Activated T-helper 1 cell treated with Interleukin-2 at 50 U/mL for 16 hours (primary cell): ENCODE measurements at regions not wholly inside any gene's neighbourhood (a gene's known extent, or its start where the extent isn't known, plus 50 kb on each side); places are given as distances from the start of the nearest gene placed in this dataset.

Source experiments
- DNase-seq: peaks from one replicate; pipeline ENCODE4 v3.0.0-alpha.2; 2020; ENCODE audit warnings: low read depth

DNA sequence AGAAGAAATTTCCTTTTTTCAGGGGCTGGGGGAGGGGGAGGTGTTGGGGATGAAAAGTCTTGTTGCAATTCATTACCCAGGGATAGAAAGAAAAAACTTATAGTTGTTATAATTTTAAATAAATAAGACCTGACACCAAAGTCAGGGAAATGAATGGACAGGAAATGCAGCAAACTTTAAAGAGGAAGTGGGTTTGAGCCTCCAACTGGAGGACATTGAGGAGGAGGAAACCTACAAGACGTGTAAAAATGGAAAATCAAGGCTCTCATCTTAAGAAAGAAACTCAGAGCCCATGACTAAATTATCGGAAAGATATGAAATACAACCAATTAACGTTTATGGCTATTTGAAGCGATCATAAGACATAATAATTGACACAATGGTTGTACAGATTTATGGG is 54.4 kb downstream of the NIBAN1 start:
- DNase-seq, result no peak

DNA sequence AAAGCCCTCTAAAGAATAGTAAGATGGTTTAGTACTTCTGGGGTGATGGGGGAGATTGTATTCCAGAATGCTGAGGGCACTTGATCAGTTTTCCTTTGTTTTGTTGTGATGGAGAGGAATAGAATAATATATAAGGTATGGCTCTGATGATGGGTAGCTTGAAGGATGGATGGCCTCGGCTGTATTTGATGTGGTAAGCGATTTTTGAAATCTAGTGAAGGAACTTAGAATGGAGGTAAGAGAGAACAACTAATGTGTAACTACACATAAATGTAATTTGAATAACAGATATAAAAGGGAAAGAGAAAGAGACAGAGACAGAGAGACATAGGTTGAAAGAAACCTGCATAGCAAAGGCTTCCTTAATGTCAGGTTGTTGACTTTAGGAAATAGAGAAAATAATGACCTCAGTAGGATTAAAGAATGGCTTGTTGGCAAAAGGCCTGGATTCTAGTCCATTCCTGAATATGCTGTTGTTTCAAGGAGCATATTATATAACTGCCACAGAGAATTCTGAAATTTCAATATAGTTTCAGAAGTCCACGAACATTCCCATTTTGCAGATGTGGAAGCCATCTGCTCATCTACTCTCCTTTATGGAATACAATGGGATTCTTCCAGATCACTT is 58.7 kb downstream of the NIBAN1 start:
- no peak for DNase-seq

DNA sequence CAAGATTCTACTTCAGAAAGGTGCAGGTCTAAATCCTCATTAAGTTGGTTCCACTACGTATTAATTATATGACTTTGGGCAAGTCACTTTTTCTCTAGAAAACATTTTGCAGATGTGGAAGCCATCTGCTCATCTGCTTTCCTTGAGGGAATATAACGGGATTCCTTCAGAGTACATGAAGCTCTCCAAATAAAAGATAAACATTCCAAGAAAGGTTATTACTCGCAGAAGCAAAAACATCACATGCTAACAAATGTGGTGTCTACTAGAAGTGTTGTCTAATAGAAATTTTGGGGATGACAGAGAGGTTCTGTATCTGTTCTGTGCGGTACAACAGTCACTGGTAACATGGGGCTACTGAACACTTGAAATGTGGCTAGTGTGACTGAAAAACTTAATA is 60.2 kb downstream of the NIBAN1 start:
- no peak for DNase-seq

DNA sequence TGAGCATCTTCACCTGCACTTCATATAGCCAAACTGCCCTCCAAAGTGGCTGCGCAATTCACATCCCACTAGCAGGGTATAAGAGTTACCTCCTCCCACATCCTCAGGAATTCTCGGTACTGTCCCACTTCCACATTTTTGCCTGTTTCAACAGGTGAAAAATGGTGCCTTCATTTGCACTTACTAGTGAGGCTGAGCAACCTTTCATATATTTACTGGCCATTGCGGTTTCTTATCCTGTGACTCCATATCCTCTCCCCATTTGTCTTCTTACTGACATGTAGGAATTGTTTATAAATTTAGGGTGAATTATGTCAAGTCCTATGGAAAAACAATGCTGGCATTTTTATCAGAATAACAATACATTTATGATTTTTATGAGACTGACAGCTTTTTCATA is 61.9 kb downstream of the NIBAN1 start:
- no peak for DNase-seq

DNA sequence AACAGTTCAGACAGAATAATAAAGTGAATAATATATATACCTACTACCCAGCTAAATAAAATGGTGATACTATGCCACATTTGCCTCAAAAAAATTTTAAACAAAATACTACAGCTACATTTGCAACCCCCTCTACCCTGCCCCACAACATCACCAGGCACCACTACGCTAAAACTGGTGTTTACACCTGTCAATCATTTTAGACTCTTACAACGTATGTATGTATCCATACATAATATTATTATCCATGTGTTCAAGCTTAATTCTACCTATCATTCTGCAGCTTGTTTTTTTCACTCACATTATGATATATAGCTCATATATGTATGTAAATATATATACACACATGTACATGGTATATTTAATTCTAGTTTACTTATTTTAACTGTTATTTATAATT is 62.5 kb downstream of the NIBAN1 start:
- no peak for DNase-seq

DNA sequence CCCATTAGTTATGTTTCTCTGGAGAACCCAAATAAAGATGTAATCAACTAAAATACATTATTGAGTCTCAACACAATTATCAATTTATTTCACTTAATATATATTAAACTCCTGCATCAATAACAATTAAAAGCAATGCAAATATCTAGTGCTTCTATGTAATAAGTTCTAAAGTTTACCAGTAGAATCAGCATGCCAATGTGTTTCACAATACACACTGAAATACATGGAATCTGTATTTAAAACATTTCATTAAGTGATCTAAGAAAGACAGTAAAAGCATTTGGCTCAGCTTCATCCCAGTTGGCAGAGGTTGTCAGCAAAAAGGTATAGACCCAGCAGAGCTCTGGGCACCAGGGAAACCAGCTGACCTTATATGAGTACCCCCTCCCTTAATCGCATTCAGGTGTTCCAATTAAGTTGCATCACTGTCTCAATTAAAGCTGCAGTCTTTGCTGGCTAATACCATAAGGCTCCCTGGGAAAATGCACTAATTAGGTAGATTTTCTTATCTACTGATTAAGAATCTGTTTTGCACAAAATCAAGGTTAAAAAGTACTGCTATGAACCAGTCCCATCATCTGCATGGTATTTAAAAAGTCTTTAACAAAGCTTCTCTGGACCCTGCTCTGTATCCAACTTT is 63.1 kb downstream of the NIBAN1 start:
- no peak for DNase-seq

DNA sequence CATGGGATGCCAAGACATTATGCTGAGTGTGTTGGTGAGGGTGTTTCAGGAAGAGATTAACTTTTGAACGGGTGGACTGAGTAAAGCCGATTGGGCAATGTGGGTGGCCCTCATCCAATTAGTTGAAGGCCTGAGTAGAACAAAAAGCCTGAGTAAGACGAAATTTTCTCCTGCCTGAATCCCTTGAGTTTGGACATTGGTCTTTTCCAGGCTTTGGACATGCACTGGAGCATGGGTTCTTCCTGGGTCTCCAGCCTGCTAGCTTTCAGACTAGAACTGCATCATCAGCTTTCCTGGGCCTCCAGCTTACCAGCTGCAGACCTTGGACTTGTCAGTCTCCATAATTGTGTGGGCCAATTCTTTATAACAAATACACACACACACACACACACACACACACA is 63.6 kb downstream of the NIBAN1 start:
- DNase-seq, result no peak

DNA sequence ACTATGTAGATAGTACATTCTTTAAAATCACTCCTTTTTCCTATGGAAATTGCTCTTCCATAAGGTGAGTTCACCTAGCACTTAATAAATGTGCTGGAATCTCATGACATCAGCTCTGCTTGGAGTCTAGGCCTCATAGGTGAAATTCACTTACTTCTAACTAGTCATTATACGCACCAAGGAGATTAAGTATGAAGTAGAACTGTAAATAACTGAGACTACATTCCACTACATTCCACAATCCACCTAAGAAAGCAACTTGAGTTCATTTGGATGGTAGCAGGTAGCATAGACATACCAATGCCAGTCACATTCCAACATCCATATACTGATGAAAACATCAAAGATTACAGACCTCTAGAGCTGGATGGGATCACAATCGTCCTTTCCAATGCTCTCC is 64.3 kb downstream of the NIBAN1 start:
- DNase-seq, result no peak

DNA sequence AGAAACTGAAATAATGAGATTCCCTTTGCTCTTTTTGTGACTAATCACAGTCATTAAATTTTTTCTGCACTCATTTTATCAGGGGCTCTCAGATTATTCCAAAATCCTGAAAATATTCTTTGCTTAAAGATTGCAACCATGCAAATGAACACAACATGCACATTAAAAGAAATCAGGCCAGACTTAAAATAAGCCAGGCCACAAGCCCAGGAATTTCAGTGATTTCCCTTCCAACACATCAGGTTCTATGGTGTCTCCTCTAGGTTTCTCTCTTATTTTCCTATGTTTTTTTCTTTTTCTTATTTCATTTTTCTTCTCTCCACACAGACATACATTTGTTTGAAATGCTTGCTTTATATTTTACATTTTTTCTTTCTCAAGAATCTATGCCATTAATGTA is 65.3 kb downstream of the NIBAN1 start:
- DNase-seq, result no peak

DNA sequence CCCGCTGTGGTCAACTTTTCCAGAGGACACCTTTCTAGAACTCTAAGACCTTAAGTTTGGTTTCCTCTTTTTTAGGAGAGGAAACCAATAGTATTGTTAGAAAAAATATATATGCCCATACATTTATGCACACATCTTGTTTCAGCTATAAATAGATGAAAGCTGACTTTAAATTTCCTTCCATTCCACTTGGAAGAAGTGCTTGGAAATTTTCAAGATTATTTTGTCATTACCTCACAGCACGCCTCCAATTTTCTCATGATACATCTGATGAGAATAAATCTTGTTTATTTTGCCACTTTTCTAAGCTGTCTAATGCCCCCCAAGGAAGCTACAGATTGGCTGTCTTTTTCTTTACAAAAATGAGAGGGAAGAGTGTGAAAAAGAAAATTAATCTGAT is 65.8 kb downstream of the NIBAN1 start:
- no peak for DNase-seq

DNA sequence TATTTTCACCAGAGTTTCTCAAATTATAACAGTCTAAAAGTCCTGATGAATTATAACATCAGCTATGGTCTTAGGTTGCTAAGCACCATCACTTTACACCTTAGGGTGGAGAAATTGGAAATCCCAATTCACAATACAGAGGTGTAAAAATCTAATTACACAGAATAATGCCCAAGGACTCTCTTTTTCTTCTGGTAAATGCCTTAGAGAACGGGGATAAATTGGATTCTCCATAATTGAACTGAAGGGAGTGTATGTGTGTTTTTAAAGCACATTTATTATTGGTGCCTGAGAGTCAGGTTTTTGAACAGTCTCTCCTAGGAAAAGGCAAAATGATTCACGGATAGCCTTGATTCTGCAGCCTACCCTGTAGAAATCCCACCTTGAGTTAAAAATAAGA is 66.8 kb downstream of the NIBAN1 start:
- DNase-seq, result no peak

DNA sequence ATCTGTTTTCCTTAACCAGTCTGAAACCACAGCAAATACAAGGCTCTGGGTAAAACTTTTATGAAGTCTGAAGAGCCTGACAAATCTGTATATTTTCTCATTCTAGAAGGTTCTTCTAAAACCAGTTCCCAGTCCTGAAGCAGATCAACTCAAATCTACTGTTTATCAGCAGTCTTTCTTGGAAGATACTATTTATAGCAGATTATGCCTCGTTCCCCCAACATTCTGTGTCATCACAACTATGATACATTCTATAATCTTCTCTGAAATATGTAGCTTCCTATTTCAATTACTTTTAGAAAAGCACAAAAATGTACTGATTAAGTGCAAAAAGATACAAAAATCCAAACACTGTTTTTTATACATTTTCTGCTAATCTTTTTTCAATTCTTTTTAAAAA is 67.5 kb downstream of the NIBAN1 start:
- DNase-seq, result no peak

DNA sequence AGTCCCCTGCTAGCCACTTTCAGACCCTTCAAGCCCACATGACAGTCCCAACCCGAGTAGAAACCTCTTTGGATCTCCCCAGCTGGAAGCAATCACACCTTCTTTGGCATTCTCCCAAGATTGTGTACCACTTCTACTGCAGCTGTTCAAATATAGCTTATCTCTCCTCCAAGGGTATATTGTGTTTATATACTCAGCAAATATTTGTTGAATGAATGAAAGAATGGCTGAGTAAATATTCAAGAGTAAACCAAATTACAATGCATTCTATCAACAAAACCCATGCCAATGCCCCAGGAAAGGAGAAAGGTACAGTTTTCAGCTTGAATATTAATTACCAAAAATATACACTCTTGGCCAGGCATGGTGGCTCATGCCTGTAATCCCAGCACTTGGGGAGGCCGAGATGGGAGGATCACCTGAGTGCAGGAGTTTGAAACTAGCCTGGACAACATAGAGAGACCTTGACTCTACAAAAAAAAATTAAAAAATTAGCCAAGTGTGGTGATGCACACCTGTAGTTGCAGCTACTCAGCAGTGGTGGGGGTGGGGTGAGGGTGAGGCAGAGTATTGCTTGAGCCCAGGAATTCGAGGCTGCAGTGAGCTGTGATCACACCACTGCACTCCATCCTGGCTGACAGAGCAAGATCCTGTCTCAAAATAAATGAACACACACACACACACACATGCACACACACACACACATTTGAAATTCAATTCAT is 68.5 kb downstream of the NIBAN1 start:
- no peak for DNase-seq

DNA sequence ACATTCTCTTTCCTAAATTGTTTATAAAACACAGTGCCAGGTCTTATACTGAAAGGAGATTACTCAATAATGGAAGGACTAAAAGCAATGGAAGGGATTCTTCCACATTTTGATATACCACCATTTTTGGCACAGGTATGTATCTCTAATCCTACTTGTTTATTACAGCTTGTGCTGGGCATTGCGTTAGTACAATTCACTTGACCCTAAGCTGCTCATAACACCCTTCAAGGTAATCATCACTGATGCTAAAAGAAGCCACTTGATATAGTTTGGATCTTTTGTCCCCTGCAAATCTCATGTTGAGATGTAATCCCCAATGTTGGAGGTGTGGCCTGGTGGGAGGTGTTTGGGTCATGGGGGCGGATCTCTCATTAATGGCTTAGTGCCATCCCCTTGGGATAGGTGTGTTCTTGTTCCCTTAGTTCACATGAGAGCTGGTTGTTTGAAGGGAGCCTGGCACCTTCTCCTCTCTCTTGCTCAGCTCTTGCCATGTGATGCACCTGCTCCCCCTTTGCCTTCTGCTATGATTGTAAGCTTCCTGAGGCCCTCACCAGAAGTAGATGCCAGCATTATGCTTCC is 71.1 kb downstream of the NIBAN1 start:
- DNase-seq, result no peak

DNA sequence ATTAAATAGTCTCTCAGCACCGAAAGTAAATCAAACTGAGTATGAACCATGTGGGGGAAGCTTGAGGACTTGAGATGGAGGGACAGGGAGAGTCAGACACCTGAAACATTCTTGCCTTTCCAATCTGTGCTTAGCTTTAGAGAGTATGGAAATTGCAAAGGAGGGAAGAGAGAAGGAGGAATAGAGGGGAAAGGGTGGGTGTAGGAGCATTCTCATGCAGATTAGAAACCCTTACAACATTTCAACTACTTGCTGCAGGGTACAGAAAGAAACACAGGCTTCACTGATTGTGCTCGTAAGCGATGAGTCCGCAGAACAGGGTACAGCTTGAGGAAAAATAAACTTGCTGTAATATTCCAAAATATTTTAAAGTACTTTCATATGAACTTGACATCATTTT is 73.8 kb downstream of the NIBAN1 start:
- no peak for DNase-seq

DNA sequence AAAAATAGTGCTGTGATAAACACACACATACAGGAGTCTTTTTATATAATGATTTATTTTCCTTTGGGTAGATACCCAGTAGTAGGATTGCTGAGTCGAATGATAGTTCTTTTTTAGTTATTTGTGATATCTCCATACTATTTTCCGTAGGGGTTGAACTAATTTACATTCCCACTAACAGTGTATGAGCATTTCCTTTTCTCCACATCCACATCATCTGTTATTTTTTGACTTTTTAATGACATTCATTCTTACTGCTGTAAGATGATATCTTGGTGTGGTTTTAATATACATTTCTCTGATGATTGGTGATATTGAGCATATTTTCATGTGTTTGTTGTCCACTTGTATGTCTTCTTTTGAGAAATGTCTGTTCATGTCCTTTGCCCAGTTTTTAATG is 78.3 kb downstream of the NIBAN1 start:
- no peak for DNase-seq

DNA sequence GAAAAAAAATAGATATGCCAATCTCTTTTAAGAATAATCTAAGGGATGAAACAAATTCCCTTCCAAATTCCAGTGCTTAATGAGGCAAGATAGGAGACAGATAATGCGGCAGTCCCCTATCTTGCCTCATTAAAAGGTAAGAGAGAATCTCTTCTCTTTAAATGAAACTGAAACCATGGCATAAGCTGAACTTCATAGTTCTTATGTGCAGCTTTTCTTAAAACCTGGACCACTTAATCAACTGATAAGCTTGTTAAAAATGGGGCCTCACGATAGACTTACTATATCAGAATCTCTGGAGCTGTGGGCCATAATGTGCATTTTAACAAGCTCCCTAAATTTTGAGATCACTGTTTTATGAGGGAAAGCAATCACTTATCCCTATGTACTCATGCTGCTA is 79.2 kb downstream of the NIBAN1 start:
- DNase-seq, result no peak

DNA sequence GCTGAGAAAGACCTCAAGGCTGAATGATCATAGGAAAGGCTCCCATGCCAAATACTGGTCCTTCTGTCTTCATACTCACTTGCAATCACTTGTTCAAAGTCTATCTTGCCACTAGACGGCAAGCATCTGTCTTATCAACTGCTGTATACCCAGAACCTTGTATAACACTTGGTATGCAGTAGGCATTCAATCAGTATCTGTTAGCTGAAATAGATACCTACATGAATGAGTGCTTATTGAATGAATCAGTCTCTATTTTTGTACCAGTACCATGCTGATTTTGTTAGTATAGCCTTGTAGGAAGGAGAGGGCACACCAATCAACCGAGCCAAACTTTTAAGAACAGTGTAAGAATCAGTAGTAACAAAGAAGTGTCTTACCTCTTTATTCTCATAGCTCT is 80.6 kb downstream of the NIBAN1 start:
- DNase-seq, result no peak

DNA sequence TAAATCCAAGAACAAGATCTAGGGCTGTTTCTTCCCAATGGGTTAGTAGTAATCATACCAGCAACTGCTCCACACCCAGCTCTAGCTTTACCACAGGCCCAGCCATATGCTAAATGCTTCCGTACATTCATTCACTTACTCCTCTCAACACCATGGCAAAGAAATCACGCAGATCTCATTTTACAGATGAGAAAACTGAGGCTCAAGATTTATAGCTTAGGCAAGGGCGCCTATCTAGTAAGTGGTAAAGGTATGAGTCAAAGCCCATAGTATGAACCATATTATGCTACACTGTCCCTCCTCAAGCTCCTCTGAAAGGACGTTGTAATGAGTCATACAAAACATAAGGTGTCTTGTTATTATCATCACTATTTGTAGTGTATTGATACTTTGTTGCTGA is 82.2 kb downstream of the NIBAN1 start:
- DNase-seq, result no peak

DNA sequence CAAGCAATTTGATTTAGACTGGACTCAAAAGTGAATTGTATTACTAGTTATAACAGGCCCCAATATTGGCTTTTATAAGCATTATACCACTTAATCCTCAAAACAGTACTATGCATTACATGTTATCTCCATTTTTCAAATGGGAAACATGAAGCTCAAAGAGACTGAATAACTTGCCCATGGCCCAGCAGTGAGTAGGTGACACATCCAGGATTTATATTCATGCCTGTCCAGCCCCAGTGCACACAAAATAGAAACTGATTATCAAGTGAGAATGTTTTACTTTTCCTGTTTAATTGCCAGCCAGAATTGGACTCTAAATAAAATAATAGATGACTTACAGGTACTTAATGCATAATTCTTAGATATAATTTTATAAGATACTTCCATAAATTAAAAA is 82.9 kb downstream of the NIBAN1 start:
- DNase-seq, result no peak

DNA sequence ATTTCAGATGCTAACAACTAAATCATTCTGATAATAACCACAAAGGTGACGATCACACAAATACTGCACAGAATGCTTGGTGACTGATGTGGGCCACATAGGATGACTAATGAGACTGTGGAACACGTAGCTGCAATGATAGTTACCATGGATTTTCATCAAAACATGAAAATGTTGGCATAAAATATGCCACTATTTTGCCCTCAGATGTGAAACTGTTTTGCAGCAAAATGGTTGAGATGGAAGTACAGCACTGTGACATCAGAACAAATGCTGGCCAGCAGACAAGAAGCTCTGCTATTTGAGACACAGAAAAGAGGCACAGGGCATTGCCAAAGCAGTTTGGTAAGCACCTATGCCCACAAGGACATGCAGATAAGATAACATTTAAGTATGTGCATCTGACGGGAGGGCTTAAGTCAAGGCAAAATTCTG is 83.8 kb downstream of the NIBAN1 start:
- no peak for DNase-seq

DNA sequence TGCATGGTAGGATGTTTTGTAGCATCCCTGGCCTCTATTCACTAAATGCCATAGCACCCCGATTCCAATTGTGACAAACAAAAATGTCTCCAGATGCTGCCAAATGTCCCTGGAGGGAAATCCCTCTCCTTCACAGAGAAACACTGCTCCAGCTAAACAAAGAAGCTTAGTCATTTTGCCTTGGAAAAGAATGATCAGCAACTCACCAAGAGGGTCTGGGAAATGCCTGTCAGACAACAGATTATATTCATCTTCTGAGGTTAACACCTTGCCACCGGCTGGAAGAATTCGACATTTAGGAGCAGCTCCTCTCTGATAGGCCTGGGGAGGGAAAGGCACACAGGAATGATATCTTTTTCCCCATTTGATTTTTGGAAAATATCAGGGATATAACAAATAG is 84.4 kb downstream of the NIBAN1 start:
- DNase-seq, result no peak

DNA sequence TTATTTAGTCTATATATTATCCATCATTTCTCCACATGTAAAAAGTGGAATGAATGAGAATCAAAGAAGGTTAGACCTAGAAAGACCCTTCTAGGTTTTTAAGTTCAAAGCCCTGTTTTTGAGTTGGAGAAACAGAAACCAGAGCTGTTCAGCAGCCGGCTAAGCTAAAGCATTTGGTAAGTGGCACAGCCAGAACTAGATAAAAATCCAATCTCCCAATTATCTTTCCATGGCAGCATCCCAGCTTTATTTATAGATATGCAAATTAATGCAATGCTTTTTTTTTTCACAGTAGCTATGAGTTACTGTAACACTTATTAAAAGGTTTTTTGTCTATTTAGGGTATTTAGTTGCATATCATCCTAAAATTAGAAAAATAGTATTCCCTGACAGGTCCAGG is 85.1 kb downstream of the NIBAN1 start:
- DNase-seq, result no peak
